ENCODE measurements at regions not wholly inside any gene's neighbourhood (a gene's known extent, or its start where the extent isn't known, plus 50 kb on each side); places are given as distances from the start of the nearest gene placed in this dataset.

DNA sequence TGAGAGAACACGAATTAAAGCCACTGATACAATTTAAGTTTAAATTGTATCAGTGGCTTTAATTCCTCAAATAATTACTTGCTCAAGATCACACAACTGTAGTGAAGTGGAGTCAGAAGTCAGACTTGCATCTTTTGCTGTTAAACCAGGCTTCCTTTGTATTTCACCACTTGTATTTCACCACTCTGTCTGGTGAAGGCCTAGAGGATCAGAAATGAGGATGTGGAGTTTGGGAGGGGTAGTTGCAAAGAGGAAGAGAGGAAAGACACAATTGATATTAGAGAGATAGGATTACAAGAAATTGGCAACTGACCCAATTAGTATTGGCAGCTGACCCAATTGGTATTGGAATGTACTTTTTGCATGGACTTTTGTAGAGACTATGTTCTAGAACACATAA, 288.1 kb upstream of the GPR149 start:
- TF ChIP-seq CEBPB (IDR thresholded peaks at IDR 0.05) (no peak), NFE2L2 (conservative IDR thresholded peaks at IDR 0.05; ENCODE audit: low read length) (no peak), MAFK (IDR thresholded peaks at IDR 0.05; ENCODE audit: partially characterized antibody) (no peak)
- TF ChIP-seq, protein P1, sequence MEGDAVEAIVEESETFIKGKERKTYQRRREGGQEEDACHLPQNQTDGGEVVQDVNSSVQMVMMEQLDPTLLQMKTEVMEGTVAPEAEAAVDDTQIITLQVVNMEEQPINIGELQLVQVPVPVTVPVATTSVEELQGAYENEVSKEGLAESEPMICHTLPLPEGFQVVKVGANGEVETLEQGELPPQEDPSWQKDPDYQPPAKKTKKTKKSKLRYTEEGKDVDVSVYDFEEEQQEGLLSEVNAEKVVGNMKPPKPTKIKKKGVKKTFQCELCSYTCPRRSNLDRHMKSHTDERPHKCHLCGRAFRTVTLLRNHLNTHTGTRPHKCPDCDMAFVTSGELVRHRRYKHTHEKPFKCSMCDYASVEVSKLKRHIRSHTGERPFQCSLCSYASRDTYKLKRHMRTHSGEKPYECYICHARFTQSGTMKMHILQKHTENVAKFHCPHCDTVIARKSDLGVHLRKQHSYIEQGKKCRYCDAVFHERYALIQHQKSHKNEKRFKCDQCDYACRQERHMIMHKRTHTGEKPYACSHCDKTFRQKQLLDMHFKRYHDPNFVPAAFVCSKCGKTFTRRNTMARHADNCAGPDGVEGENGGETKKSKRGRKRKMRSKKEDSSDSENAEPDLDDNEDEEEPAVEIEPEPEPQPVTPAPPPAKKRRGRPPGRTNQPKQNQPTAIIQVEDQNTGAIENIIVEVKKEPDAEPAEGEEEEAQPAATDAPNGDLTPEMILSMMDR (IDR thresholded peaks at IDR 0.05) = no peak
- TF ChIP-seq, protein P2, sequence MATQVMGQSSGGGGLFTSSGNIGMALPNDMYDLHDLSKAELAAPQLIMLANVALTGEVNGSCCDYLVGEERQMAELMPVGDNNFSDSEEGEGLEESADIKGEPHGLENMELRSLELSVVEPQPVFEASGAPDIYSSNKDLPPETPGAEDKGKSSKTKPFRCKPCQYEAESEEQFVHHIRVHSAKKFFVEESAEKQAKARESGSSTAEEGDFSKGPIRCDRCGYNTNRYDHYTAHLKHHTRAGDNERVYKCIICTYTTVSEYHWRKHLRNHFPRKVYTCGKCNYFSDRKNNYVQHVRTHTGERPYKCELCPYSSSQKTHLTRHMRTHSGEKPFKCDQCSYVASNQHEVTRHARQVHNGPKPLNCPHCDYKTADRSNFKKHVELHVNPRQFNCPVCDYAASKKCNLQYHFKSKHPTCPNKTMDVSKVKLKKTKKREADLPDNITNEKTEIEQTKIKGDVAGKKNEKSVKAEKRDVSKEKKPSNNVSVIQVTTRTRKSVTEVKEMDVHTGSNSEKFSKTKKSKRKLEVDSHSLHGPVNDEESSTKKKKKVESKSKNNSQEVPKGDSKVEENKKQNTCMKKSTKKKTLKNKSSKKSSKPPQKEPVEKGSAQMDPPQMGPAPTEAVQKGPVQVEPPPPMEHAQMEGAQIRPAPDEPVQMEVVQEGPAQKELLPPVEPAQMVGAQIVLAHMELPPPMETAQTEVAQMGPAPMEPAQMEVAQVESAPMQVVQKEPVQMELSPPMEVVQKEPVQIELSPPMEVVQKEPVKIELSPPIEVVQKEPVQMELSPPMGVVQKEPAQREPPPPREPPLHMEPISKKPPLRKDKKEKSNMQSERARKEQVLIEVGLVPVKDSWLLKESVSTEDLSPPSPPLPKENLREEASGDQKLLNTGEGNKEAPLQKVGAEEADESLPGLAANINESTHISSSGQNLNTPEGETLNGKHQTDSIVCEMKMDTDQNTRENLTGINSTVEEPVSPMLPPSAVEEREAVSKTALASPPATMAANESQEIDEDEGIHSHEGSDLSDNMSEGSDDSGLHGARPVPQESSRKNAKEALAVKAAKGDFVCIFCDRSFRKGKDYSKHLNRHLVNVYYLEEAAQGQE (IDR thresholded peaks at IDR 0.05) = no peak

Measured in A549 (cell line).